MM.1S (cell line): ENCODE measurements at regions not wholly inside any gene's neighbourhood (a gene's known extent, or its start where the extent isn't known, plus 50 kb on each side); places are given as distances from the start of the nearest gene placed in this dataset.

ENCODE experiments used
- CTCF ChIP-seq: fragments of 300-600 bp; sonication (generic); IDR thresholded peaks from 2 replicates; pipeline ENCODE4 v1.5.1; 2016; ENCODE audit warnings: antibody characterized with exemption, low read length, mixed read lengths
- EZH2 ChIP-seq: fragments of 300-600 bp; sonication (generic); optimal IDR thresholded peaks from 2 replicates; pipeline ENCODE3; 2017; ENCODE audit warnings: low read depth, mild to moderate bottlenecking, antibody characterized with exemption, low read length, mixed read lengths
- EZH2phosphoT487 ChIP-seq: fragments of 300-600 bp; sonication (generic); IDR thresholded peaks from 2 replicates; pipeline ENCODE4 v1.6.1; 2018; ENCODE audit warnings: antibody characterized with exemption, low read length

- TF ChIP-seq CTCF (no peak), EZH2 (no peak), EZH2phosphoT487 (no peak)
These were observed 627.0 kb downstream of the ACTR3B start for GRCh38 chr7:153386556-153386955.
